HG03565 (cell line): ENCODE measurements at regions not wholly inside any gene's neighbourhood (a gene's known extent, or its start where the extent isn't known, plus 50 kb on each side); places are given as distances from the start of the nearest gene placed in this dataset.

Source experiments
- ATAC-seq: cut with Tn5 transposase; IDR thresholded peaks from one replicate; pipeline ENCODE4 v1.9.1; 2021; ENCODE audit warnings: mild to moderate bottlenecking, moderate library complexity; ENCODE audit not compliant: unreplicated experiment

- ATAC-seq: no peak
These were observed 609.2 kb downstream of the INSC start for GRCh38 chr11:15723966-15724365.

- no peak for ATAC-seq
These were observed 609.9 kb downstream of the INSC start for GRCh38 chr11:15724601-15725000.

DNA sequence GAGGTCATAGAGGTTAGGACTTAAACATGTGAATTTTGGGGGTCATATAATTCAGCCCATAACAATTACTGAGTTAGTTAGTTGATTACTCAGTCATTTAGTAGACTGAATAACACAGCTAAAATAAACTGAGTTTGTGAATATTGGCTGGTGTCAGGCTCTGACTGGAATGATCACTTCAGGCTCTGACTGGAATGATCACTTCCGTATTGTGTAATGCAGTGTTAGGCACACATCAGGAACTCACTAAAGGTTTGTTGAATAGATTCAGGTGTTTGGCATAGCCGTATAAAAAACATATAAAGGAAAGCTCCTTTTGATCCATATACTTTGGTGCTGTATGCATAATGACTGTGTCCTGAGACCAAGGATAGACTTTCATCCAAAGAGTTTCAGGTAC, 610.5 kb downstream of the INSC start:
- ATAC-seq: no peak

DNA sequence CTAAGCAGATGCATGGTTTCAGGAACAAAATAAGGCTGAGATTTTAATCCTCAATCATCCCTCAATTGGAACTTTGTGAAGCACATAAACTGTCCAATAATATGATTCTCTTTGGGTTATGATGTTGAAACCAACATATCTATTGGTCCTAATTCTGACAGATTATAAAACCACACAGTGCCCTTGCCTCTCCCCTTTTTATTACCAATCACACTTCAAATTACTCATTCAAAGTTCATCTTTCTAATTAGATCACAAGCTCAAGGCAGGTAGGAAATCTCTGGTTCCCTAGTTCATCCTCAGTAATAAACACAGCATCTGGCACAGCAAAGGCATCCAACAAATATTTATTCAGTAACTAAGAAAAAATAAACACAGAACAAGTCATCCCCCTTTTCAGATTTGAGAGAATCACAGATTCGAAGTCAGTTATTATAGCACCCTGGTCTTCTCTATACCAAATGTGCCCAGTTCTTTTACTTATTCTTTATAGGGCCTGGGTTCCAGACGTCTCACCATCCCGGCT, 611.6 kb downstream of the INSC start:
- no peak for ATAC-seq

- ATAC-seq: no peak
These were observed 612.3 kb downstream of the INSC start for GRCh38 chr11:15726893-15727519.

DNA sequence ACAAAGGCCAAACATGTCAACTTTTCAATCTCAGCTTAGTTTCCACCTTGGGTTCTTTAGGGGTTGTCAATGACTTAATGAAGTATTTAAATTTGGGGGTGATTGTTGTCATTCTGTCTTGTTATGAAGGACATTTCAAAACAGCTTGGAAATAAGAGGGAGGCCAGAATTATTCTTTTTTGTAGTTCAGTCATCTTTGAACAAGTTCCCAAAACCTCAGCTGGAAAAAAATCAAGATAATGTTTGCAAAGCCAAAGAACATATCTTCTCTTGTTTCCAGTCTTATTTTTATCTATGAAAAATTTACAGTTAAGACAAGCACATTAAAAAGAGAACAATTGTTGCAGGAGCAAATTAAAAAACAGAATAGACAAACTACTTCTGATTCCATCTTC, 612.8 kb downstream of the INSC start:
- no peak for ATAC-seq

- no peak for ATAC-seq
These were observed 613.5 kb downstream of the INSC start for GRCh38 chr11:15728207-15728606.

- no peak for ATAC-seq
These were observed 615.7 kb downstream of the INSC start for GRCh38 chr11:15730263-15730994.

DNA sequence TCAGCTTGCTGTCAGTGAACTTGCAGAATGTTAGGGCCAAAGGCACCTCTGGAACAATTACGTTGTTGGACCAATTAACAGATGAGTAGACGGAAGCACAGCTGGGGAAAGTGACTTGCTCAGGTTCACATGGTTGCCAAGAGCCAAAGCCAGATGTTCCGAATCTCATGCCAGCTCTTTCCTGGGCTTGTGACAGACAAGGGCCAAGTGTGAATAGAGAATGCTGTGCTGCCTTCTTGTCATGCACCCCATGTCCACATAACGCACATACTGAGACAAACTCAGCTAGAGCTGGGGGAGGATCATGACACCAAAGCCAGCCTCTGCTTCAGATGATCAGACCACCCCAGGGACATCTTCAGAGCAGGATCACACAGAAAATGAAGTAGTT, 616.3 kb downstream of the INSC start:
- ATAC-seq: no peak

GRCh38 chr11:15735706-15736105, 620.6 kb downstream of the SOX6 start:
- ATAC-seq: no peak

- no peak for ATAC-seq
These were observed 619.0 kb downstream of the SOX6 start for GRCh38 chr11:15737320-15737719.

GRCh38 chr11:15738931-15739330, 617.4 kb downstream of the SOX6 start:
- ATAC-seq: no peak

DNA sequence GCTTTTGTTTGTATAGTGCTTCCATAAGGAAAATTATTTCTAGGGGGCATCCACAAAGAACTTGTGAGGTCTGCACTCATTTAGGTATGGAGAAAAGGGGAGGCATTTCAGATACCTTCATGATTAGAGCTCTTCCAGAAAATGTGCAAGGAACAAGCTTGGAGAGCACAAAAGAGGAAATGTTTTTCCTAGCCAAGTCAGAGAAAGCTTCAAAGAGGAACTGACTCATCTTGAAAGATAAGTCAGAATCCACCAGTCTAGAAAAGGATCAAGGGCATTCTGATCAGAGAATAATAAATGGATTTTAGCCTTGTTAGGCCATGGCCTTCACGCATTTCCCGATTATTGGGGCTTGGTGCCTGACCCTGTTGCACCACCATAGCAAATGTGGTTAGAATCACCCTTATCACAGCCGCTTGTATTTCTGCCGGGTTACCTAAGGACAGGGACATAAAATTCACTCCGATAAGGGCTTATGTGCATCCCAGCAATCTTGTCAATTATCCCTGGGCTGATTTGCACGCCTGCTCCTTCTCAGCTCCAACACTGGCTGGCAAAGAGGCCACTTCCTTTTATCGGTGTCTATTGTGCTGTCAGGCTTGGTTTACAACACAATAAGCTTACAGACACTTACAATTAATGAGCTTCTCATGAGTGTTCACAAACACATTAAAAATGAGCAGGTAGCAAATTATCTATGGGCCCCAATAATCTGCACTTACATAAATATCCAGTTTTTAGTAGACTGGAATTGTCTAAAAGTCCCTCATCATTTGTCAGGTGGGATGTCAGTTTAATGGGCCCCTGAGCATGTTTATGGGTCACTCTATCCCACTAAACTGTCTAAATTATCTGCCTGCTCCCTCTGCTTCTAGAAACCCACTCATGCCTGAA, 613.5 kb downstream of the SOX6 start:
- ATAC-seq: no peak

- ATAC-seq: no peak
These were observed 611.7 kb downstream of the SOX6 start for GRCh38 chr11:15744693-15745092.

GRCh38 chr11:15745266-15745665, 611.1 kb downstream of the SOX6 start:
- no peak for ATAC-seq

- no peak for ATAC-seq
These were observed 608.7 kb downstream of the SOX6 start for GRCh38 chr11:15747671-15748070.

GRCh38 chr11:15748132-15748531, 608.2 kb downstream of the SOX6 start:
- no peak for ATAC-seq

GRCh38 chr11:15748741-15749140, 607.6 kb downstream of the SOX6 start:
- ATAC-seq: no peak

- ATAC-seq: no peak
These were observed 605.6 kb downstream of the SOX6 start for GRCh38 chr11:15750535-15751308.

GRCh38 chr11:15754221-15754620, 602.1 kb downstream of the SOX6 start:
- no peak for ATAC-seq
